ENCODE measurements at regions not wholly inside any gene's neighbourhood (a gene's known extent, or its start where the extent isn't known, plus 50 kb on each side); places are given as distances from the start of the nearest gene placed in this dataset.

- no peak overlapping the region for H3K4me3 ChIP-seq
- no peak overlapping the region for H3K27ac ChIP-seq
- TF ChIP-seq, protein P1, sequence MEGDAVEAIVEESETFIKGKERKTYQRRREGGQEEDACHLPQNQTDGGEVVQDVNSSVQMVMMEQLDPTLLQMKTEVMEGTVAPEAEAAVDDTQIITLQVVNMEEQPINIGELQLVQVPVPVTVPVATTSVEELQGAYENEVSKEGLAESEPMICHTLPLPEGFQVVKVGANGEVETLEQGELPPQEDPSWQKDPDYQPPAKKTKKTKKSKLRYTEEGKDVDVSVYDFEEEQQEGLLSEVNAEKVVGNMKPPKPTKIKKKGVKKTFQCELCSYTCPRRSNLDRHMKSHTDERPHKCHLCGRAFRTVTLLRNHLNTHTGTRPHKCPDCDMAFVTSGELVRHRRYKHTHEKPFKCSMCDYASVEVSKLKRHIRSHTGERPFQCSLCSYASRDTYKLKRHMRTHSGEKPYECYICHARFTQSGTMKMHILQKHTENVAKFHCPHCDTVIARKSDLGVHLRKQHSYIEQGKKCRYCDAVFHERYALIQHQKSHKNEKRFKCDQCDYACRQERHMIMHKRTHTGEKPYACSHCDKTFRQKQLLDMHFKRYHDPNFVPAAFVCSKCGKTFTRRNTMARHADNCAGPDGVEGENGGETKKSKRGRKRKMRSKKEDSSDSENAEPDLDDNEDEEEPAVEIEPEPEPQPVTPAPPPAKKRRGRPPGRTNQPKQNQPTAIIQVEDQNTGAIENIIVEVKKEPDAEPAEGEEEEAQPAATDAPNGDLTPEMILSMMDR (IDR thresholded peaks at IDR 0.05), result no peak
- DNase-seq (ENCODE audit: low spot score), result no peak
Measured at GRCh38 chr3:105958237-105959000, 89.6 kb upstream of the CBLB start.

- Histone ChIP-seq H3K4me3 (no peak overlapping the region), H3K27ac (no peak overlapping the region)
- no peak for DNase-seq (ENCODE audit: low spot score)
- TF ChIP-seq, protein P1 (IDR thresholded peaks at IDR 0.05), result no peak
Measured at GRCh38 chr3:105959851-105960250, 91.0 kb upstream of the CBLB start.

- Histone ChIP-seq H3K4me3 (no peak overlapping the region), H3K27ac (no peak overlapping the region)
- DNase-seq (ENCODE audit: low spot score), result no peak
- TF ChIP-seq, protein P1 (IDR thresholded peaks at IDR 0.05), result no peak
Measured at GRCh38 chr3:105960381-105960780, 91.6 kb upstream of the CBLB start.

DNA sequence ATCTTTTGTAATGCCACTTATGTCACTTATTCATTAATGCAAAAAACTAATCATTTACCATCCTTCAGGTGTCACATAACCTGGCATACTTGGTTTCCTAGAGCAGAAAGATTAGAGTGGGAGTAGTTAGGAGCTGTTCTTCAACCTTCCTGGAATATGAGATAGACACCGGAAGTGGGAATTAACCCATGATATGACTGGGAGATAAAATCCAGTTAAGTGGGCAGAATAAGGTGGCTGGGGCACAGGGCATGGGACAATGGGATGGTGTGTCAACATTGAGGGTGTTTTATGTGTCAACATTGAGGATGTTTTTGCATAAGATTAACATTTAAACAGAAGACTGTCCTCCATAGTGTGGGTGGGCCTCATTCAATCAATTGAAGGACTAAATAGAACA, 94.3 kb upstream of the CBLB start:
- no peak for DNase-seq (ENCODE audit: low spot score)
- Histone ChIP-seq H3K4me3 (no peak overlapping the region), H3K27ac (no peak overlapping the region)
- TF ChIP-seq, protein P1 (IDR thresholded peaks at IDR 0.05), result no peak

DNA sequence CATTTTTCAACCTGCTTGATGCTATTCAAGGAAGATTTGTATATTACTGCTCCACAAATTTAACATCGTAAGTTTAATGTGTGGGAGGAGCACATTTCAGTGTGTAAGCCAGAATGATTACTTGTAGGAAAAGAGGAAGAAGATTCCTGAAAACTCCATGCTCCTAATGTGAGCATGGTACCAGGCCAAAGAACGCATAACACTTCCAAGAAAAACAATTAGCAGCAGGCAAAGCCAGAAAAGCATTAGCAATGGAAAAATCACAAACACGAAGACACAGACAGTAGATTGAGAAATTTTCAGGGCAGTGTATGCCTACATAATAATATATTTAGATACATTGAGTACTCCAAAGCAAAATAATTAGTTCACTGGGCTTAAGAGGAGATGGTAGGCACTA, 96.6 kb upstream of the CBLB start:
- no peak for DNase-seq (ENCODE audit: low spot score)
- H3K4me3 ChIP-seq, result no peak overlapping the region
- H3K27ac ChIP-seq, result no peak overlapping the region
- TF ChIP-seq, protein P1 (IDR thresholded peaks at IDR 0.05), result no peak

- no peak overlapping the region for H3K27ac ChIP-seq
- no peak for DNase-seq (ENCODE audit: low spot score)
- TF ChIP-seq, protein P1 (IDR thresholded peaks at IDR 0.05), result no peak
- peak overlapping the region; percentile 16 for H3K4me3 ChIP-seq
Measured at GRCh38 chr3:105967117-105967516, 98.3 kb upstream of the CBLB start.

DNA sequence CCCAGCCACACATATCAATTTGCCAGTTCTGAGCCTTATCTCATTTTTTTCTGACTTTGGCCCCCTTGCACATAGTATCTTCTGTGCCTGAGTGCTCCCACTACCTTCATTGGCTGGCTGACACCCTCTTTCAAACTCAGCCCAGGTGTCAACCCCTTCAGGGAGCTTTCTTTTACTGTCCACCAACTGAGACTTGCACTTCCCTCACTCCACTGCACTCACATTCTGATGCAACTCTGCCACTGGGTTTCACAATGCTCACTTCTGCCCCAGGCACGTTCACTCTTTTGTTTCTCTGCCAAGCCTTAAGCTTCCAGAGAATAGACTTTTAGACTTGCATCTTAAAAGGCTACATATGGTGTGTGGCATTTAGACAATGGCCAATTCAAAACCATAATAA, 101.5 kb upstream of the CBLB start:
- H3K4me3 ChIP-seq, result no peak overlapping the region
- no peak for DNase-seq (ENCODE audit: low spot score)

More for the DNA sequence above, 101.5 kb upstream of the CBLB start:
- H3K27ac ChIP-seq, result no peak overlapping the region
- TF ChIP-seq, protein P1 (IDR thresholded peaks at IDR 0.05), result no peak
